Hematopoietic multipotent progenitor cell treated with erythropoietin and hydrocortisone succinate and interleukin-3 and kit ligand, for 4 days (in vitro differentiated cells): ENCODE measurements at regions not wholly inside any gene's neighbourhood (a gene's known extent, or its start where the extent isn't known, plus 50 kb on each side); places are given as distances from the start of the nearest gene placed in this dataset.
"Not testable (repeated sequence)": the region's sequence is repeated elsewhere in the genome, so short reads cannot be mapped to it uniquely, and the experiment has no call there.

Experiments
- DNase-seq: peaks from one replicate; pipeline ENCODE4 v3.0.0-alpha.2; 2015

GRCh38 chr2:21353879-21354679 lies 230.3 kb downstream of the TDRD15 start:
- DNase-seq, result no peak

GRCh38 chr2:21356086-21356856 lies 232.5 kb downstream of the TDRD15 start:
- DNase-seq, result no peak

- DNase-seq, result no peak
Measured at GRCh38 chr2:21356857-21357255, 233.1 kb downstream of the TDRD15 start.

- DNase-seq, result no peak
Measured at GRCh38 chr2:21358976-21359375, 235.2 kb downstream of the TDRD15 start.

GRCh38 chr2:21361384-21361783 lies 237.6 kb downstream of the TDRD15 start:
- no peak for DNase-seq

GRCh38 chr2:21361957-21362486 lies 238.3 kb downstream of the TDRD15 start:
- no peak for DNase-seq

GRCh38 chr2:21363364-21363763 lies 239.6 kb downstream of the TDRD15 start:
- no peak for DNase-seq

GRCh38 chr2:21367421-21367820 lies 243.7 kb downstream of the TDRD15 start:
- DNase-seq, result no peak

GRCh38 chr2:21369787-21370186 lies 246.0 kb downstream of the TDRD15 start:
- DNase-seq, result no peak

GRCh38 chr2:21371499-21372003 lies 247.8 kb downstream of the TDRD15 start:
- DNase-seq, result no peak

- DNase-seq, result peak; percentile 33
Measured at GRCh38 chr2:21372654-21373053, 248.9 kb downstream of the TDRD15 start.

GRCh38 chr2:21376864-21377263 lies 253.1 kb downstream of the TDRD15 start:
- DNase-seq, result no peak

GRCh38 chr2:21379140-21379539 lies 255.4 kb downstream of the TDRD15 start:
- DNase-seq, result no peak

- DNase-seq, result not testable (repeated sequence)
Measured at GRCh38 chr2:21379668-21380067, 255.9 kb downstream of the TDRD15 start.

- DNase-seq, result no peak
Measured at GRCh38 chr2:21381421-21381820, 257.7 kb downstream of the TDRD15 start.

GRCh38 chr2:21382701-21383520 lies 259.1 kb downstream of the TDRD15 start:
- DNase-seq, result no peak

- no peak for DNase-seq
Measured at GRCh38 chr2:21386666-21387065, 262.9 kb downstream of the TDRD15 start.

GRCh38 chr2:21392649-21393048 lies 268.9 kb downstream of the TDRD15 start:
- DNase-seq, result no peak

GRCh38 chr2:21393173-21393572 lies 269.4 kb downstream of the TDRD15 start:
- DNase-seq, result no peak

- DNase-seq, result peak; percentile 4
Measured at GRCh38 chr2:21395366-21395765, 271.6 kb downstream of the TDRD15 start.

GRCh38 chr2:21396252-21396651 lies 272.5 kb downstream of the TDRD15 start:
- no peak for DNase-seq

- DNase-seq, result no peak
Measured at GRCh38 chr2:21401022-21401698, 277.4 kb downstream of the TDRD15 start.
